ENCODE measurements at regions not wholly inside any gene's neighbourhood (a gene's known extent, or its start where the extent isn't known, plus 50 kb on each side); places are given as distances from the start of the nearest gene placed in this dataset.

- DNase-seq = no peak
Measured at GRCh38 chr2:208545403-208546042, 138.9 kb downstream of the PTH2R start.

DNA sequence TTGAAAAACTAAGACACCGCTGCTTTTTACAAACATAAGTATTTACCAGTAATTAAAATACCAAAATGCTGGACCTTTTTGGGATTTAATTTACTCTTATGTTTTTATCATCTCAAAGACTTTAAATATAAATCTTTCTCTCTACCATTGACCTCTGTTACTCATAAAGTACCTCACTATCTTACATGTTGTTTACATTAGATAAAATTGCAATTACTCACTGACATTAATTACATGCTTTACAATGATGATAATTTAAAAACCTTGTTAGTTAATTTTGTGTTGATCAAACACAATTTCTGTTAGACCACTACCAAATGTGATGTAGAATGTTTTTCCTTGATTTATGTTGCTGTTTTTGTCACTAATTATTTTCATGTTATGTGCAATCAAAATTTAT lies 139.5 kb downstream of the PTH2R start:
- DNase-seq = no peak

DNA sequence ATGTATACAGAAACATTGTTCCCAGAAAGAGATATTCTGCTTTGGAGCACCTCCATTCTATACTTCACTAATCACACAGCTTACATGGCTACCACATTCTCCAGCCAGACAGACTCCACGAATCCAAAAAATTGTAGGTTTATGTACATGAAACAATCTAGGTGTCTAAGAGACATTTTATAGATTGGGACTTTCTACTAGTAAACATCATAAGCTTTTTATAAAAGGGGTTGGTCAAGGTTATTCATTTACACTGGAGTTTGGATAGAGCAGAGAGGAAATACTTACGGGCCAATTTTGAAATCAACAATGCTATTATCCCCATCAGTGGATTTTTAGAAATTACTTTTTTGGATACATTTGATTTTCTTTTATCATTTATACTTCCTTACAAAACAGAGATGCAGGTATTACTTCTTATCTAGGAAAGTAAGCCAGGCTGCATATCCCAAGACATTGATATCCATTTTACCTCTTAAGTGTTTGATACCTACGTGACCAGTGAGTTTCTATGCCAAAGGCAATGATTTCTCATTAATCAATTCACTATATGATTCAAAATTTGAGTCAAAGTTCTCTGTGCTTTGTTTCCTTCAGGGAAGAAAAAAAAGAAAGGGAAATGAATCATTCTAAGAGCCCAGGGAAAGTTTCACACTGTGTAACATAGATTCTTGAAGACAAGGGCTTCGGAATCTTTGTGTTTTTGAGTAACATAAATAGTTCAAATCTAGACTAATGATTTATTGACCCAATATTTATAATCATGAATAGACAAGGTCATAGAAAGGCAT lies 140.5 kb downstream of the PTH2R start:
- no peak for DNase-seq

- DNase-seq = no peak
Measured at GRCh38 chr2:208548700-208549099, 142.1 kb downstream of the PTH2R start.

DNA sequence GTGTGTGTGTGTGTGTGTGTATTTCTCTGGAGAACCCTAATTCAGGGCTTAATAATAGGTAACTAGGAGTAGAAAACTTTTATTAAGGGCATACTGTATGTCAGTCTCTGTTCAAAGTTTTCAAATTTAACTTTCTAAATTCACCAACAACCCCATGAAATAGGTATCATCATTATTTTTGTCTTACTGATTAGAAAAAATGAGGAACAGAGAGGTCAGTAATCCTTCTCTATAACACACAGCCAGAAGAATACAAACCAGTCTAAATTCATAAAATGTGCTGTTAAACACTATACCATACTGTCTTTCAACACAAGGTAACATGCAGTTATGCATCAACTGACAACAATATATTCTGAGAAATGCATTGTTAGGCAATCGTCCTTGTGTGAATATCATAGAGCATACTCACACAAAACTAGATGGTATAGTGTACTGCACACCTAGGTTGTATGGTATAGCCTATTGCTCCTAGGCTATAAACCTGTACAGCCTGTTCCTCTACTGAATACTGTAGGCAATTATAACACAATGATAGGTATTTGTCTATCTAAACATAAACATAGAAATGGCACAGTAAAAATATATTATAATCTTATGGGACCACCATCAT lies 143.1 kb downstream of the PTH2R start:
- DNase-seq = no peak

DNA sequence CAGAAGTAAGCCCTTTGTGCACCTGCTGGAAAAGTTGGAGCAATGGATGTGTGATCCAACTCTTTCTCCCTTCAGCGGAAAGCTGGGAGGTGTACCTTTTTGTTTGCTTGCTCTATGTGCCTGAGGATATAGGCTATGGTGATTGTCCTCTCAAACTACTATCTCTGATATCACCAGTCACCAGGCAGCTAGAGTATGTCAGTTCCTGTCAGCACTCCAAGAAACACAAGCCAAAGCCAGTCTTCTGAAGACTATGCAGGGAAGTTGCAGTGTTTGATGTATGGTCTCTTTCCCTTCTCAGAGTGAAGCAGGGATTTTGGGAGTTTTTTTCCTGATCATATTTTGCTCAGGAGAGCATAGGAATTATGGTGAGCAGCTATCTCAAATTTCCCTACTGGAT lies 146.4 kb downstream of the PTH2R start:
- DNase-seq = no peak

GRCh38 chr2:208556983-208557484 lies 150.4 kb downstream of the PTH2R start:
- DNase-seq = no peak

- no peak for DNase-seq
Measured at GRCh38 chr2:208565690-208566416, 159.3 kb downstream of the PTH2R start.

GRCh38 chr2:208568203-208568602 lies 161.6 kb downstream of the PTH2R start:
- DNase-seq = no peak

DNA sequence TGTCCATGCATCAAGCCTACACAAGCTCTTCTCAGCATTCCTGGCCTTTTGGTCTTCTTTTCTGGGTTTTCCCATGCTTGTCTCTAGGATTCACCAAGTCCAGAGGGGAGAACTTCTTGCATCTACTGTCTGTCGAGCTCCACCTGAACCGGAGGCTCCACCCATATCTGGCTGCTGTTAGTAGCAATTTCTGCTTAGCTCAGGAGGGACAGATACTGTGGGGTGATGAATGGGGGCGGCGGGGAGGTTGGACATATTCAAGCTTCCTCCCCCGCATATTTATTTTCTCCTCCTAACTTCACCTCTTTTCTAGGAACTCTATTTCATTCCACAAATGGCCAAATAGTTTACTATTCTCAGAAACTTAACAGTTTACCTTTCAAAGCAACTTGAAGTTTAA lies 163.5 kb downstream of the PTH2R start:
- no peak for DNase-seq

GRCh38 chr2:208570851-208571763 lies 164.5 kb downstream of the PTH2R start:
- no peak for DNase-seq

- no peak for DNase-seq
Measured at GRCh38 chr2:208571764-208572131, 165.2 kb downstream of the PTH2R start.

DNA sequence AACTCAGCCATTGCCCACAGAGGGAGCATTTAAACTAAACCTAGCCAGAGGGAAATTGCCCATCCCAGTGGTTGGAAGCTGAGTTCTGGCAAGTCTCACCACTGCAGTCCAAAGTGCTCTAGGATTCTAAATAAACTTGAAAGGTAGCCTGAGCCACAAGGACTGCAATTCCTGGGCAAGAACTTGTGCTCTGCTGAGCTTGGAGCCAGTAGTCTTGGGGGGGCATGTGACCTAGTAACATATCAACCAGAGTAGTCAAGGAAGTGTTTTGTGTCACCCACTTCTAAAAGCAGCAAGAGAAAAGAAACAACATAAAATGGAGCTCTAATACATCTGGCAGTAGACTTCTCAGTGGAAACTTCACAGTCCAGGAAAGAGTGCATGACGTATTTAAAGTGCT lies 167.0 kb downstream of the PTH2R start:
- no peak for DNase-seq

- no peak for DNase-seq
Measured at GRCh38 chr2:208579678-208580077, 173.1 kb downstream of the PTH2R start.

GRCh38 chr2:208584378-208584985 lies 177.9 kb downstream of the PTH2R start:
- no peak for DNase-seq

GRCh38 chr2:208586516-208586915 lies 179.9 kb downstream of the PTH2R start:
- DNase-seq = no peak

- no peak for DNase-seq
Measured at GRCh38 chr2:208594642-208595385, 188.2 kb downstream of the PTH2R start.

GRCh38 chr2:208595386-208596275 lies 189.0 kb downstream of the PTH2R start:
- no peak for DNase-seq

- no peak for DNase-seq
Measured at GRCh38 chr2:208607694-208608093, 201.1 kb downstream of the PTH2R start.
